ENCODE measurements at regions not wholly inside any gene's neighbourhood (a gene's known extent, or its start where the extent isn't known, plus 50 kb on each side); places are given as distances from the start of the nearest gene placed in this dataset.
"Not testable (repeated sequence)": the region's sequence is repeated elsewhere in the genome, so short reads cannot be mapped to it uniquely, and the experiment has no call there.

- DNase-seq, result no peak
These were observed 1604.5 kb upstream of the NUDT12 start for GRCh38 chr5:105167092-105167491.

DNA sequence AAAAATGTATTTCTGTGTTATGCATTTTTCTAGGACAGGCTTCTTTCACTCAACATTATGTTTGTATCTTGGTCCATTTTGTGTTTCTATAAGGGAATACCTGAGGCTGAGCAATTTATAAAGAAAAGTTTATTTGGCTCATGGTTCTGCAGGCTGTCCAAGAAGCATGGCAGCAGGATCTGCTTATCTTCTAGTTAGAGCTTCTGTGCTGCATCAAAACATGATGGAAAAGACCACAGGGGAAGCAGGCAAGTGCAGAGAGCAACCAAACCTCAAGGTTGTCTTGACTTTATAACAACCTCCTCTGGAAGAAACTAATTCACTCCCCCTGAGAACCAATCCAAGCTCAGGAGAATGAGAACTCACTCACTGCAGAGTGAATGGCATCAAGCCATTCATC, 1601.0 kb upstream of the NUDT12 start:
- no peak for DNase-seq

DNA sequence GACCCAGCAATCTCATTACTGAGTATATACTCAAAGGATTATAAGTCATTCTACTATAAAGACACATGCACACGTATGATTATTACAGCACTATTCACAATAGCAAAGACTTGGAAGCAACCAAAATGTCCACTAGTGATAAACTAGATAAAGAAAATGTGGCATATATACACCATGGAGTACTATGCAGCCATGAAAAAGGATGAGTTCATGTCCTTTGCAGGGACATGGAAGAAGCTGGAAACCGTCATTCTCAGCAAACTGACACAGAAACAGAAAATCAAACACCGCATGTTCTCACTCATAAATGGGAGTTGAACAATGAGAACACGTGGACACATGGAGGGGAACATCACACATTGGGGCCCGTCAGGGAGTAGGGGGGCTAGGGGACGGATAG, 1600.0 kb upstream of the NUDT12 start:
- not testable (repeated sequence) for DNase-seq

DNA sequence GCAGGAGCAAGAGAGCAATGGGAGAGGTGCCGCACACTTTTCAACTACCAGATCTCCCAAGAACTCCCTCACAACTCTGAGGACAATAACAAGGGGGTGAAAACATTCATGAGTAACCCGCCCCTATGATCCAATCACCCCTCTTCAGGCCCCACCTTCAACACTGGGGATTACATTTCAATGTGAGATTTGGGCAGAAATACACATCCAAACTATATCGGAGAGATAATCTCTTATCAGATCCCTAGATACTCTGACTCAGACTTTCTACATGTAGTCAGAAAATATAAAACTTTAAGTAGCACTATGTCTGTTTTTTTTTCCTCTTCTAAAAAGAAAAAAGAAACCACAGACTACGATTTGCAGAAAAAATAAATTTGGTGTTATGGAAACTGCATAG, 1595.9 kb upstream of the NUDT12 start:
- no peak for DNase-seq

DNA sequence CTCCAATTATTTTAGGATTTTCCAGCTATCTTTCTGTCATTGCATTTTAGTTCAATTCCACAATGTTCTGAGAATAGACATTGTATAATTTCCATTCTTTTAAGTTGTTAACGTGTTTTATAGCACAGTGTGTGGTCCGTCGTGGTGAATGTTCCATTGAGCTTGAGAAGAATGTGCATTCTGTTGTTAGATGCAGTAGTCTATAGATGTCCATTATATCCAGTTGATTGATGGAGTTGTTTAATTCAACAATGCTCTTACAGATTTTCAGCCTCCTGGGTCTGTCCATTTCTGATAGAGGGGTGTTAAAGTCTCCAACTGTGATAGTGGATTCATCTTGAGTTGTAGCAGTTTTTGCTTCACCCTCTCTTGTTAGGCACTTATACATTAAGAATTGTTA, 1587.7 kb upstream of the NUDT12 start:
- DNase-seq, result no peak

GRCh38 chr5:105146867-105147266, 1584.3 kb upstream of the NUDT12 start:
- no peak for DNase-seq

GRCh38 chr5:105145152-105145551, 1582.6 kb upstream of the NUDT12 start:
- DNase-seq, result no peak

DNA sequence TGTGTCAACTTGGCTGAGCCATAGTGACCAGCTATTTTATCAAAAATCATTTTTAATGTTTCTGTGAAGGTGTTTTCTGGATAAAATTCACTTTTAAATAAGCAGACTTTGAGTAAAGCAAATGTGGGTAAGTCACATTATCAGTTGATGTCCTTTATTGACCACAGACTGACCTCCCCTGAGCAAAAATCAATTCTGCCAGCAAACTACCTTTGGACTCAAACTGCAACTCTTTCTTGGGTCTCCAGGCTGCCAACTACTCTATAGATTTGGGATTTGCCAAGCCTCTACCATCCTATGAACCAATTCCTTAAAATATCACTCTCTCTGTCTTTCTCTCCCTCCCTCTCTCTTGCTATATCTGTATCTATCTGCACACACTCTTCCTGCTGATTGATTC, 1571.7 kb upstream of the NUDT12 start:
- DNase-seq, result no peak

GRCh38 chr5:105133087-105133486, 1570.5 kb upstream of the NUDT12 start:
- DNase-seq, result no peak

- no peak for DNase-seq
These were observed 1570.0 kb upstream of the NUDT12 start for GRCh38 chr5:105132581-105132980.

- DNase-seq, result no peak
These were observed 1568.5 kb upstream of the NUDT12 start for GRCh38 chr5:105131045-105131444.

GRCh38 chr5:105101577-105101976, 1539.0 kb upstream of the NUDT12 start:
- DNase-seq, result no peak

DNA sequence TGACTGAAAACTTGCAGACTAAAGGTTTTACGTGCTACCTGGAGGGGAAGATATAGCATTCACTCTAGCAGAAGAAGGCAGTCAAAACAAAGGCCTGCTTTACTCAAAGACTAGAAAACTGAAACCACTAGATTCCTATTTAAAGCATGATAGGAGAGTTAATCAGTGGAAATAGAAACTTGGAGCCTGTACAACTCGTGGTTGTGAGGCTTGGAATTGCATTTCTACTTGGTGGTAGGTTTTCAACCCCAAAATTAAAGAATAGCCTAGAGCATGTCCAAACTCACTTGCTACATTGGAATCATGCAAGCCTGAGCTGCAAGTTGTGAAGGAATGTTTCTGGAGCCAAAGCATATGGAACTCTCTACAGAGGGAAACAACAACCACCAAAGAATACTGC, 1526.4 kb upstream of the NUDT12 start:
- no peak for DNase-seq

GRCh38 chr5:105088102-105088501, 1525.5 kb upstream of the NUDT12 start:
- peak; percentile 1 for DNase-seq

DNA sequence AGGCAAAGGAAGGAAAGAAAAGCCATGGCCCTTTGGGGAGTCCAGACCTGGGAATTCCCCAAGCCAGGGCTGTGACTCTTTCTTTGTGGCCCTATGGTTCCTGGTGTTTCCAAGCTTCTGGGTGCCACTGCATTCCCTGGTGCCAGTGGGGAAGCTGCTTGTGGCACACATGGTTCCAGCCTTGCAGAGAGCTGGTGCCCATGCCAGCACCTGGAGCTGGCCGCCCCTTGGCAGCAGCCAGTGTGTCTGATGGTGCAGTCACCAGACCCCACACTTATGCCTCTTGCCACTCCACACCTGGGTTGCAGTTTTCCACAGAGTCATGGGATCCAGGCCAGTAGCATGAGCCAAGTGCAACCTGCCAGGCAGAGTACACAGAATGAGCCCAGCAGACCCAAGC, 1495.3 kb upstream of the NUDT12 start:
- no peak for DNase-seq

GRCh38 chr5:105057001-105057436, 1494.4 kb upstream of the NUDT12 start:
- no peak for DNase-seq

DNA sequence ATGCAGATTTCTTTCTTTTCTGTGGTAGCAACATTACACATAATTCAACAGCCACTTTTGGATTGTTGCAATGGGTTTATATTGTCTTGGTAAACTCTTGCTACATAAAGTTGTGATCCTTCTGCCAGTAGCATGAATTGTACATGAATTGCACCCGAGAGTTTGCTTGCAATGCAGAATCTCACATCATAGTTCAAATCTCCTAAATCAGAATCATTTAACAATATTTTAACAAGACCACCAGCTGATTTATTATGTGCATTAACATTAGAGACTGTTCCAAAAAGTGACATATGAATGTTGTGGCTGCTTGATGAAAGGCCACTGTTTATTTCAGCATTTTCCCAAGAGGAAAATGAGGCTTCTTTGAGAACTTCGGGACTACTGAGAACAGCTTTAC, 1491.8 kb upstream of the NUDT12 start:
- no peak for DNase-seq

- no peak for DNase-seq
These were observed 1480.0 kb upstream of the NUDT12 start for GRCh38 chr5:105042623-105043022.

GRCh38 chr5:105036814-105037213, 1474.2 kb upstream of the NUDT12 start:
- not testable (repeated sequence) for DNase-seq

DNA sequence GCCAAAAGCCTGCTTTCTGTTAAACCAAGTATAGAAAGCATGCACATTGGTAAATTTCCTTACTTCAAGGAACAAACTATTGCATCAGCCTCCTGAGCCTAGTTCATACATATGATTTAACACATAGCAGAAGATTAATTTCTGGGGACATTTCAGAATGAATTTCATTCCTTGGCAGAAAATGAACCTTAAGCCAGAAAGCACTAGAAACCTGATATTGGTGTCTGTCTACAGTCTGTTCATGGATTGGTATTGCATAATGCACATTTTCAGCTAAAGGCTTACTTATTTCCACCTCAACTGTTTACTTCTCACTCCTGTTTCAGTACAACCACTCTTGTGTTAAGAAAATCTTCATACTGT, 1471.8 kb upstream of the NUDT12 start:
- no peak for DNase-seq

DNA sequence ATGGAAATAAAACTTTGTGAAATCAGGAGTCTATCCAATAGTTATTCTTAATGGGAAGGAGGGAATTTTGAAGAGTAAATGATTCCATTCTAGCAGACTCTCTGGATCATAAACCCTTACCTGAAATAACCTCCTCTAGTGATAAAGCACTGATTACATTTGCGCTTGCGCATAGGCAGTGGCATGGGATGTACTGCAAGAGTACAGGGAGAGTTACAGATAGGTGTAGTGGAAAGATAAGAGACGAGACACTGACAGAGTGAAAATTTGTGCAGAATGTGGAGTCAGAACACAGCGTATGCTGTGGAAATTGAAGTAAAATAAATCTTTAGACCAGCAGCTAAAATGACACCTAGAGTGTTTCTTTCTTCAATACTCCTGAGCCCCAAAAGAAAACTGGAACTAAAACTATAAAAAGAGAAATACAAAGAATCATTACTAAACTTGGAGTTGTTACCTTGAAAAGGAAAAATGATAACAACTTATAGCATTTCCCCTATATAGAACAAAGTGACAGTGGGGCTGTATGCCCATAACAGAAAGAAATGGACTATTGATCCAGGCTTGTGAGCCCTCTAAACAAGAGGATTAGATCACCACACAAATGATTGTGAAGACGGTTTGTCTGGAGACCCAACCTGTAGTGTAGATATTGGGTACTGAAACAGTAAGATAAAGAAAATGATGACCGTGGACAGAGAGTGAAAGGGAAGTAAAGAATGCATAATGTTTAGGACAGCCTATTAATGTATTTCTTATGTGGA, 1471.2 kb upstream of the NUDT12 start:
- no peak for DNase-seq

DNA sequence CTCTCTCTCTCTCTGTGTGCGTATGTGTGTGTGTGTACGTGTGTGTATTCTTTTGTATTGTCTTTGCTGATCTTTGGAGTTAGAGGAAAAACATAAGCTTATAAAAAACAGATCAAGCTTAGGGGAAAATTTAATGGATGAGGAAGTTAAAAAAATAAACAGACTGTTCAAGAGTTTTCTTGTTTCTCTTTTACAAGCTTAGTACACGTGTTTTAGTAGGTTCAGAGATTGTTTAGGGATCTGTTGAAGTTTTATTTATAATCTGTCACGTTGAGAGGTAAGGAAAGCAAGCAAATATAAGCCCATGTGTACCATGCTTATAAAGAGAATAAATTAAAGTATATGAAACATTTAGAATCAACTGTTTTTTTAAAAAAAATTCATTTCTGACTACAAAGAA, 1470.3 kb upstream of the NUDT12 start:
- no peak for DNase-seq

DNA sequence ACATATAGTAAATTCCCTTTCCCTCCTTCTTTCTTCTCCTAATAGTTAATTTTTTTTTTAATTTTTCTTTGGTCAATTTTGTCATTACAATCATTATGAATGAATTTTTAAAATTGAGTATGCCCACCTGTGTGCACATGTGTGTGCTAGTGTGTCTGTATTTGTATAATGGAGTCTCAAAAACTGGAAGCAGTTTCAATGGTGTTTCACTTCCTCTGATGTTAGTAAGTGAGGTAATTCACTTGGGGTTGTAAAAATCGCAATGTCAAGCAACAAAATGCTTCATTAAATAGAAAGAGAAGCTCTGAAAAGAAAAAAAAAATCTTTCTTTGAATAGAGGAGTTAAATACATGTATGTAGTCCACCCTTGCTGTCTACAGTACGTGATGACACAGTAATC, 1467.6 kb upstream of the NUDT12 start:
- no peak for DNase-seq

GRCh38 chr5:105015098-105015497, 1452.5 kb upstream of the NUDT12 start:
- no peak for DNase-seq

DNA sequence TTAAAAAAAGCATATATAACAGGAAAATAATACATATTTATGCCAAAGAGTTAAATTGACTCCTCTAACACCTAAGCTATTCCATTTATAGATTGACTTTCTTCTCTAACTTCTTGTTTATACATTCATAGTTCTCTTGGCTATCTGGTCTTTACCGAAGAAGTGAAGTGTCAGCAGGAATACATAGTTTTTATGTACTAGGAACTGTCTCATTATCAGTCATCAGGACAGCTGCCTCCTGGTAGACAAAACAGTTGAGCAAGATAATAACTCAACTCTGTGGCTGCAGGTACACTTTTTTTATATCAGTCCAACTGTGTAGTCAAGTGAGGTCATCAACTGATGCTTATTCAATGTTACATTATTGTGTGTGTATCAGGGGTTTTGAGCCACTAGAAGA, 1436.0 kb upstream of the NUDT12 start:
- DNase-seq, result no peak
